ENCODE measurements at regions not wholly inside any gene's neighbourhood (a gene's known extent, or its start where the extent isn't known, plus 50 kb on each side); places are given as distances from the start of the nearest gene placed in this dataset.

- H3K9me3 ChIP-seq = no peaks in the 10 kb centered on the region
- H3K4me3 ChIP-seq = no peak overlapping the region
- no peak for DNase-seq
- no peaks in the 10 kb centered on the region for H3K4me1 ChIP-seq
- 62 to 75% (median 63%) methylated on average over 3 of the region's 3 CpGs for WGBS, 5 donors
- peaks cover 0 to 7% (median 4%) of the 10 kb centered on the region in 3 donors for H3K27me3 ChIP-seq
- H3K27ac ChIP-seq = no peak overlapping the region
- intact Hi-C loops (cut with DNase I; ENCODE audit: low total_unique reads) = no loop called here
- no peaks in the 10 kb centered on the region for H3K36me3 ChIP-seq
- TF ChIP-seq CTCF (IDR thresholded peaks at IDR 0.05) (no peak), POLR2A (IDR thresholded peaks at IDR 0.05) (no peak), EP300 (IDR thresholded peaks at IDR 0.05) (no peak), POLR2AphosphoS5 (IDR thresholded peaks at IDR 0.05) (no peak)
Measured at GRCh38 chr1:62991152-62991551, 207.2 kb downstream of the ATG4C start.

- TF ChIP-seq POLR2A (IDR thresholded peaks at IDR 0.05) = no peak
- no peak for TF ChIP-seq CTCF (IDR thresholded peaks at IDR 0.05)
- TF ChIP-seq POLR2AphosphoS5 (IDR thresholded peaks at IDR 0.05) = no peak
- no peak for TF ChIP-seq EP300 (IDR thresholded peaks at IDR 0.05)
- no peak for DNase-seq
- Histone ChIP-seq H3K9me3 (no peaks in the 10 kb centered on the region), H3K27me3 (peaks cover 0 to 12% (median 8%) of the 10 kb centered on the region in 3 donors), H3K4me3 (no peak overlapping the region), H3K27ac (no peak overlapping the region), H3K4me1 (no peaks in the 10 kb centered on the region), H3K36me3 (no peaks in the 10 kb centered on the region)
- intact Hi-C loops (cut with DNase I; ENCODE audit: low total_unique reads) = no loop called here
- WGBS, 5 donors = 61 to 80% (median 73%) methylated on average over 5 of the region's 5 CpGs
Measured at GRCh38 chr1:62993844-62994243, 209.9 kb downstream of the ATG4C start.

- no peaks in the 10 kb centered on the region for H3K9me3 ChIP-seq
- no peaks in the 10 kb centered on the region for H3K36me3 ChIP-seq
- no peaks in the 10 kb centered on the region for H3K4me1 ChIP-seq
- peaks cover 0 to 12% (median 12%) of the 10 kb centered on the region in 3 donors for H3K27me3 ChIP-seq
- TF ChIP-seq POLR2AphosphoS5 (IDR thresholded peaks at IDR 0.05) (no peak), POLR2A (IDR thresholded peaks at IDR 0.05) (no peak), CTCF (IDR thresholded peaks at IDR 0.05) (no peak), EP300 (IDR thresholded peaks at IDR 0.05) (no peak)
- H3K27ac ChIP-seq = no peak overlapping the region
- H3K4me3 ChIP-seq = no peak overlapping the region
- 68 to 97% (median 79%) methylated on average over 4 of the region's 4 CpGs for WGBS, 5 donors
- intact Hi-C loops (cut with DNase I; ENCODE audit: low total_unique reads) = no loop called here
- DNase-seq = no peak
Measured at GRCh38 chr1:62995173-62995572, 211.2 kb downstream of the ATG4C start.

- H3K27ac ChIP-seq = no peak overlapping the region
- H3K27me3 ChIP-seq = peaks cover 0 to 15% (median 8%) of the 10 kb centered on the region in 3 donors
- WGBS, 5 donors = 67 to 81% (median 74%) methylated on average over 5 of the region's 5 CpGs
- intact Hi-C loops (cut with DNase I; ENCODE audit: low total_unique reads) = no loop called here
- no peaks in the 10 kb centered on the region for H3K9me3 ChIP-seq
- TF ChIP-seq CTCF (IDR thresholded peaks at IDR 0.05) (no peak), POLR2AphosphoS5 (IDR thresholded peaks at IDR 0.05) (no peak), EP300 (IDR thresholded peaks at IDR 0.05) (no peak), POLR2A (IDR thresholded peaks at IDR 0.05) (no peak)
- H3K4me1 ChIP-seq = no peaks in the 10 kb centered on the region
- H3K4me3 ChIP-seq = no peak overlapping the region
- no peaks in the 10 kb centered on the region for H3K36me3 ChIP-seq
- DNase-seq = no peak
Measured at GRCh38 chr1:62997884-62998283, 214.0 kb downstream of the ATG4C start.
